GM12865 (cell line): ENCODE measurements at regions not wholly inside any gene's neighbourhood (a gene's known extent, or its start where the extent isn't known, plus 50 kb on each side); places are given as distances from the start of the nearest gene placed in this dataset.

Experiments used
- DNase-seq: peaks from one replicate; pipeline ENCODE4 v3.0.0; 2010; ENCODE audit warnings: low read depth
- H3K4me3 ChIP-seq: 2 replicates; pipeline ENCODE4 v1.5.1; 2011; ENCODE audit warnings: mild to moderate bottlenecking, low read depth, low read length, control low read depth
- CTCF ChIP-seq: IDR thresholded peaks from 2 replicates; pipeline ENCODE4 v1.5.1; 2011; ENCODE audit warnings: low read length, control low read depth, low read depth, inconsistent platforms; ENCODE audit not compliant: insufficient read depth; ENCODE audit errors: missing control alignments

GRCh38 chr2:220220009-220220408 lies 592.6 kb downstream of the SLC4A3 start:
- DNase-seq = no peak
- H3K4me3 ChIP-seq = no peak overlapping the region

GRCh38 chr2:220221992-220222391 lies 594.6 kb downstream of the SLC4A3 start:
- TF ChIP-seq CTCF = no peak

More at GRCh38 chr2:220220009-220220408, 592.6 kb downstream of the SLC4A3 start:
- no peak for TF ChIP-seq CTCF

DNA sequence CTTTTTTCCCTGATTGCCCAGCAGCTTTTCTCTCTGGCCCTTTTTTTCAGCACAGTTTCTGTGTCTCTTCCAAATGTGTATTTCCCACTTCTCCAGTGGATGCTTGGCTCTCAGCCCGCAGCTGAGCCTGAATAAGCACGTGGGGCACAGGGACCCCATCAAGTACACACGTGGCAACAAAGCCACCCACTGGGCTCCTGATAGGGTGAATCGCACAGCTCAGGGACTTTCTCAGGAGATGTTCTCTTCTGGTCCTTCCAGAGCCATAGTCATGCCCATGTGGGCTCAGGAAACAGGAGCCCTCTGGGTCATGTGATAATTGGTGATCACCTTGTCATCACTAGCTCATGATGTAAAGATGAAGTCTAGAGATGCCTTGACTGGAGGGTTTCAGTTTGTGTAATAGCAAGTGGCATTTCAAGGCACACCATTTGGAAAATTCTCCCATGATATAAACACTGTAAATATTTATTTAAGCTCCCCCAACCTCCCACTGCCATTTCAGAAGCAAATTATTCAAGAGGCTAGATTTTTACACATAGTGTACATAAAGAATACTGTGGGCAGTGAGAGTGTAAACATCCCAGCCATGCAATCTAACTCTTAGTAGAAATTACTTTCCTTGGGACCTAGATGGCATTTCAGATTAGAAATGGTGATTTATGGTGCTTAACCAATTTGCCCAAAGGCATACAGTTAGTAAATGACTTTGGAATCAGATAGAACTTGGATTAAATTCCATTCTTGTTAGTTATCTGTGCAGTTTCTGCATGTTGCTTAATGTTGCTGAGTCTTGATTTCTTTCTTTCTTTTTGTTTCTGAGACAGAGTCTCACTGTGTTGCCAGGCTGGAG lies 597.5 kb downstream of the SLC4A3 start:
- no peak overlapping the region for H3K4me3 ChIP-seq
- DNase-seq = no peak
- TF ChIP-seq CTCF = no peak

More at GRCh38 chr2:220221992-220222391, 594.6 kb downstream of the SLC4A3 start:
- no peak for DNase-seq
- no peak overlapping the region for H3K4me3 ChIP-seq

DNA sequence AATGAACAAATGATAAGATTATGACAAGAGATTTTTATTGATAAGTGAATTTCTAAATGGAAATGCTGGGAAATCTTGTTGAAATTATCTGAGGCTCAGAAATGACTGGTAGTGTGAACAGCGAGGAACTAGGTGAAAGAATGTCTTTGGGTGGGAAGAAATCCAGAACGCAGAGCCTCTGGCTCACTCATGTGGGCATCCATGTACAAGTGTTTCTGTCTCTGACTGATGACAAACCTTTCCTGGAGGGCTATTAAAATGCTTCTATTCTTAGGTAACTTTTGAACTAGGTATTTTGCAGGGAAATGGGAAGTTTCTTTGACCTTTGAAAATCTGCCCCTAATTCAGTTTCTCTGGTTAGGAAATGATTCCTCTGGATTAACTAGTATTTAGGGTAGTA lies 598.6 kb downstream of the SLC4A3 start:
- TF ChIP-seq CTCF = no peak
- no peak for DNase-seq
- no peak overlapping the region for H3K4me3 ChIP-seq

DNA sequence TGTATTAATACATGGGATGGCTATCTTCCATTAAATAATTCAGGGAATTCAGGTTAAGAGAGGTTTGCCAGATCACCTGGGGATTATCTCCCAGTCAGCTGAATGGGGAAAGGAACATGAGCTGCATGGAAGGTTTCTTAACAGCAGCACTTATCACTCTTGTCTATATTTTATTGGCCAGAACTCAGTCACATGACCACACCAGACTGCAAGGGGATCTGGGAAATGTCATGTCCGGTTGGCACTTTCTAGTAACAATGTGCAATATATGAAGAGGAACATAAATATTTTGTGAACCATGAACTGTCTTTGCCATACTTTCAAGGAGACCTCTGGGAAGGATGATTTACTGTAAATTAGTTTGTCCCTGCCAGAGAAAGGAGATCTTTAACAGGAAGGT lies 599.1 kb downstream of the SLC4A3 start:
- H3K4me3 ChIP-seq = no peak overlapping the region
- no peak for TF ChIP-seq CTCF
- DNase-seq = no peak

GRCh38 chr2:220227266-220227920 lies 600.0 kb downstream of the SLC4A3 start:
- no peak for DNase-seq
- TF ChIP-seq CTCF = no peak
- no peak overlapping the region for H3K4me3 ChIP-seq
